Medulla oblongata (tissue), 1 donor: ENCODE measurements at regions not wholly inside any gene's neighbourhood (a gene's known extent, or its start where the extent isn't known, plus 50 kb on each side); places are given as distances from the start of the nearest gene placed in this dataset.

Source experiments
- DNase-seq: peaks from one replicate; pipeline ENCODE4 v3.0.0-alpha.2; 2015; ENCODE audit errors: extremely low spot score

GRCh38 chr12:123041042-123041531 is 60.6 kb downstream of the ARL6IP4 start:
- DNase-seq = no peak

GRCh38 chr12:123040106-123040505 is 59.6 kb downstream of the ARL6IP4 start:
- DNase-seq = no peak

GRCh38 chr12:123038966-123039365 is 58.5 kb downstream of the ARL6IP4 start:
- no peak for DNase-seq

GRCh38 chr12:123038486-123038885 is 58.0 kb downstream of the ARL6IP4 start:
- no peak for DNase-seq

- no peak for DNase-seq
Measured at GRCh38 chr12:123037791-123038190, 57.3 kb downstream of the ARL6IP4 start.

GRCh38 chr12:123036466-123037285 is 56.2 kb downstream of the ARL6IP4 start:
- DNase-seq = no peak

GRCh38 chr12:123035841-123036240 is 55.4 kb downstream of the ARL6IP4 start:
- no peak for DNase-seq

- DNase-seq = no peak
Measured at GRCh38 chr12:123034865-123035264, 54.4 kb downstream of the ARL6IP4 start.

GRCh38 chr12:123034022-123034541 is 53.6 kb downstream of the ARL6IP4 start:
- DNase-seq = no peak

GRCh38 chr12:123033392-123034021 is 53.0 kb downstream of the ARL6IP4 start:
- no peak for DNase-seq

GRCh38 chr12:123032736-123033391 is 52.4 kb downstream of the ARL6IP4 start:
- no peak for DNase-seq
